H9 (cell line): ENCODE measurements at regions not wholly inside any gene's neighbourhood (a gene's known extent, or its start where the extent isn't known, plus 50 kb on each side); places are given as distances from the start of the nearest gene placed in this dataset.

ENCODE experiments used
- DNase-seq: peaks from one replicate; pipeline ENCODE4 v3.0.0-alpha.2; 2017
- H2AFZ ChIP-seq: one replicate; pipeline ENCODE4 v1.6.1; 2013; ENCODE audit warnings: mild to moderate bottlenecking, low read length, control low read depth, moderate library complexity
- H2AK5ac ChIP-seq: 2 replicates; pipeline ENCODE4 v1.6.1; 2013; ENCODE audit warnings: low read length, control low read depth, mixed read lengths; ENCODE audit not compliant: insufficient read length
- H2BK120ac ChIP-seq: one replicate; pipeline ENCODE4 v1.6.1; 2013; ENCODE audit warnings: low read depth, mild to moderate bottlenecking, low read length, control low read depth, inconsistent platforms; ENCODE audit not compliant: poor library complexity, severe bottlenecking
- H2BK12ac ChIP-seq: 2 replicates; pipeline ENCODE4 v1.6.1; 2013; ENCODE audit warnings: low read length, control low read depth, mixed read lengths, low read depth; ENCODE audit not compliant: insufficient read length
- H2BK15ac ChIP-seq: 2 replicates; pipeline ENCODE4 v1.6.1; 2013; ENCODE audit warnings: low read depth, low read length, control low read depth
- H2BK20ac ChIP-seq: one replicate; pipeline ENCODE4 v1.6.1; 2013; ENCODE audit warnings: low read depth, mild to moderate bottlenecking, low read length, control low read depth, inconsistent platforms; ENCODE audit not compliant: poor library complexity, severe bottlenecking
- H2BK5ac ChIP-seq: 2 replicates; pipeline ENCODE4 v1.6.1; 2013; ENCODE audit warnings: low read length, control low read depth, mixed read lengths; ENCODE audit not compliant: insufficient read length
- H3K14ac ChIP-seq: 2 replicates; pipeline ENCODE4 v1.6.1; 2013; ENCODE audit warnings: low read length, control low read depth; ENCODE audit not compliant: insufficient read depth
- H3K18ac ChIP-seq: 2 replicates; pipeline ENCODE4 v1.6.1; 2013; ENCODE audit warnings: low read depth, mild to moderate bottlenecking, mixed read lengths, low read length, control low read depth; ENCODE audit not compliant: insufficient read length
- H3K23ac ChIP-seq: 2 replicates; pipeline ENCODE4 v1.6.1; 2013; ENCODE audit warnings: low read length, control low read depth, mixed read lengths, low read depth; ENCODE audit not compliant: insufficient read length
- H3K23me2 ChIP-seq: 2 replicates; pipeline ENCODE4 v1.6.1; 2013; ENCODE audit warnings: low read depth, mild to moderate bottlenecking, mixed read lengths, low read length, control low read depth; ENCODE audit not compliant: insufficient read length, poor library complexity, severe bottlenecking
- H3K27ac ChIP-seq: 2 replicates; pipeline ENCODE4 v1.5.1; 2013; ENCODE audit warnings: low read length, control low read depth, mixed read lengths, low read depth; ENCODE audit not compliant: insufficient read length
- H3K27me3 ChIP-seq: 2 replicates; pipeline ENCODE4 v1.6.1; 2013; ENCODE audit warnings: low read length, control low read depth, inconsistent platforms; ENCODE audit not compliant: insufficient read depth
- H3K4ac ChIP-seq: 2 replicates; pipeline ENCODE4 v1.6.1; 2013; ENCODE audit warnings: low read depth, mild to moderate bottlenecking, control low read depth, inconsistent platforms, low read length, moderate library complexity
- H3K4me1 ChIP-seq: 2 replicates; pipeline ENCODE4 v1.6.1; 2013; ENCODE audit warnings: low read length, control low read depth, inconsistent platforms; ENCODE audit not compliant: insufficient read depth
- H3K4me2 ChIP-seq: 2 replicates; pipeline ENCODE4 v1.6.1; 2013; ENCODE audit warnings: low read length, control low read depth, mixed read lengths; ENCODE audit not compliant: insufficient read length, insufficient read depth
- H3K56ac ChIP-seq: 2 replicates; pipeline ENCODE4 v1.6.1; 2013; ENCODE audit warnings: low read depth, mild to moderate bottlenecking, mixed read lengths, low read length, control low read depth; ENCODE audit not compliant: insufficient read length
- H3K79me1 ChIP-seq: 2 replicates; pipeline ENCODE4 v1.6.1; 2013; ENCODE audit warnings: low read depth, mild to moderate bottlenecking, moderate library complexity, low read length, control low read depth, inconsistent platforms; ENCODE audit not compliant: insufficient read depth, poor library complexity, severe bottlenecking
- H3K79me2 ChIP-seq: 2 replicates; pipeline ENCODE4 v1.6.1; 2013; ENCODE audit warnings: low read length, control low read depth, inconsistent platforms; ENCODE audit not compliant: insufficient read depth
- H3K9ac ChIP-seq: 2 replicates; pipeline ENCODE4 v1.6.1; 2013; ENCODE audit warnings: low read length, control low read depth, mixed read lengths; ENCODE audit not compliant: insufficient read length; ENCODE audit errors: extremely low read depth
- H3K9me3 ChIP-seq: one replicate; pipeline ENCODE4 v1.6.1; 2013; ENCODE audit warnings: low read depth, low read length, inconsistent platforms; ENCODE audit not compliant: control insufficient read depth
- H3T11ph ChIP-seq: one replicate; pipeline ENCODE4 v1.6.1; 2013; ENCODE audit warnings: mild to moderate bottlenecking, low read length, control low read depth, inconsistent platforms
- H4K20me1 ChIP-seq: one replicate; pipeline ENCODE4 v1.6.1; 2013; ENCODE audit not compliant: control insufficient read depth, insufficient read length, insufficient read depth
- H4K5ac ChIP-seq: 2 replicates; pipeline ENCODE4 v1.6.1; 2013; ENCODE audit warnings: low read depth, mild to moderate bottlenecking, mixed read lengths, low read length, control low read depth; ENCODE audit not compliant: insufficient read length
- H4K8ac ChIP-seq: replicated peaks from 2 replicates; pipeline ENCODE4 v1.6.1; 2013; ENCODE audit warnings: low read length, control low read depth, mixed read lengths, low read depth; ENCODE audit not compliant: insufficient read length
- H4K91ac ChIP-seq: 2 replicates; pipeline ENCODE4 v1.6.1; 2013; ENCODE audit warnings: low read depth, mild to moderate bottlenecking, moderate library complexity, mixed read lengths, low read length, control low read depth; ENCODE audit not compliant: insufficient read length
- H3K27ac Mint-ChIP-seq, 3 experiments: 2 replicates in 2 of 3; 3 replicates in 1 of 3; pipeline ENCODE4 v1.8.0; 2020 to 2021; ENCODE audit warnings: mixed read lengths in 3 of 3, mild to moderate bottlenecking in 1 of 3, moderate library complexity in 1 of 3
- H3K27me3 Mint-ChIP-seq: 2 replicates; pipeline ENCODE4 v1.8.0; 2021; ENCODE audit warnings: low read depth, mild to moderate bottlenecking, moderate library complexity, mixed read lengths
- H3K36me3 Mint-ChIP-seq, 3 experiments: 2 replicates in 2 of 3; 3 replicates in 1 of 3; pipeline ENCODE4 v1.8.0; 2020 to 2021; ENCODE audit warnings: low read depth in 3 of 3, mixed read lengths in 3 of 3; ENCODE audit not compliant: insufficient read depth in 1 of 3
- H3K4me1 Mint-ChIP-seq, 2 experiments: 2 replicates each; pipeline ENCODE4 v1.8.0; 2020; ENCODE audit warnings: mixed read lengths in 2 of 2
- H3K4me3 Mint-ChIP-seq, 2 experiments: 2 replicates in 1 of 2; 3 replicates in 1 of 2; pipeline ENCODE4 v1.8.0; 2020 to 2021; ENCODE audit warnings: mild to moderate bottlenecking in 2 of 2, mixed read lengths in 2 of 2, moderate library complexity in 1 of 2
- H3K9me3 Mint-ChIP-seq, 2 experiments: 2 replicates in 1 of 2; 3 replicates in 1 of 2; pipeline ENCODE4 v1.8.0; 2020; ENCODE audit warnings: mild to moderate bottlenecking in 2 of 2, mixed read lengths in 2 of 2, moderate library complexity in 1 of 2
- CTCF ChIP-seq: fragments of 200-600 bp; sonication (generic); conservative IDR thresholded peaks from 3 replicates; pipeline ENCODE4 v1.8.0; 2021; ENCODE audit warnings: antibody characterized with exemption, mild to moderate bottlenecking
- WGBS: extraction: QIAGEN DNeasy Blood & Tissue Kit; methylation state at CpG from one replicate; pipeline ENCODE4 v1.1.7; 2013; ENCODE audit warnings: missing lambda C conversion rate, low lambda C conversion rate, mixed read lengths; ENCODE audit not compliant: insufficient read length; ENCODE audit errors: extremely low coverage; 5-methylcytosine and 5-hydroxymethylcytosine counted together

GRCh38 chr6:47403056-47403455 lies 74.5 kb upstream of the CD2AP start:
- no peak for TF ChIP-seq CTCF
- no peak overlapping the region for H3T11ph ChIP-seq
- no peak overlapping the region for H3K4me3 Mint-ChIP-seq
- H4K91ac ChIP-seq = no peak overlapping the region
- H2BK20ac ChIP-seq = no peak overlapping the region
- no peak overlapping the region for H3K56ac ChIP-seq
- no peak overlapping the region for H2BK15ac ChIP-seq
- H2BK12ac ChIP-seq = no peak overlapping the region
- no peaks in the 10 kb centered on the region for H3K4me1 ChIP-seq
- H2AFZ ChIP-seq = no peak overlapping the region
- H3K4ac ChIP-seq = no peak overlapping the region
- H2BK5ac ChIP-seq = no peak overlapping the region
- no peaks in the 10 kb centered on the region for H3K9me3 Mint-ChIP-seq
- no peak overlapping the region for H3K4me2 ChIP-seq
- no peaks in the 10 kb centered on the region for H3K27me3 Mint-ChIP-seq
- no CpG with 5 or more reads among the region's 2 CpGs for WGBS
- no peaks in the 10 kb centered on the region for H4K20me1 ChIP-seq
- H3K79me1 ChIP-seq = no peaks in the 10 kb centered on the region
- H3K23me2 ChIP-seq = no peaks in the 10 kb centered on the region
- no peak overlapping the region for H2AK5ac ChIP-seq
- H4K5ac ChIP-seq = no peak overlapping the region
- no peak overlapping the region for H4K8ac ChIP-seq
- H3K23ac ChIP-seq = no peak overlapping the region
- H3K27ac ChIP-seq = no peak overlapping the region
- DNase-seq = no peak
- peaks cover 13 to 19% of the 10 kb centered on the region in 2 experiments for H3K4me1 Mint-ChIP-seq
- H3K14ac ChIP-seq = no peak overlapping the region
- no peak overlapping the region for H3K9ac ChIP-seq
- H2BK120ac ChIP-seq = no peak overlapping the region
- 0 out of 7 replicates have a peak overlapping the region, but pooled peaks of 1 of the 3 experiments have one; percentile 13 for H3K27ac Mint-ChIP-seq
- H3K27me3 ChIP-seq = no peaks in the 10 kb centered on the region
- no peaks in the 10 kb centered on the region for H3K9me3 ChIP-seq
- H3K18ac ChIP-seq = no peak overlapping the region
- H3K36me3 Mint-ChIP-seq = no peaks in the 10 kb centered on the region
- no peaks in the 10 kb centered on the region for H3K79me2 ChIP-seq
